Stimulated activated naive CD4-positive, alpha-beta T cell (primary cell): ENCODE measurements at regions not wholly inside any gene's neighbourhood (a gene's known extent, or its start where the extent isn't known, plus 50 kb on each side); places are given as distances from the start of the nearest gene placed in this dataset.
A peak's percentile ranks its signal among the peaks of the same experiment; 100 is the strongest.

Experiments
- DNase-seq, 6 experiments: peaks; one replicate each; lab custom pipeline; 2025; lab: John Stamatoyannopoulos, UW

DNA sequence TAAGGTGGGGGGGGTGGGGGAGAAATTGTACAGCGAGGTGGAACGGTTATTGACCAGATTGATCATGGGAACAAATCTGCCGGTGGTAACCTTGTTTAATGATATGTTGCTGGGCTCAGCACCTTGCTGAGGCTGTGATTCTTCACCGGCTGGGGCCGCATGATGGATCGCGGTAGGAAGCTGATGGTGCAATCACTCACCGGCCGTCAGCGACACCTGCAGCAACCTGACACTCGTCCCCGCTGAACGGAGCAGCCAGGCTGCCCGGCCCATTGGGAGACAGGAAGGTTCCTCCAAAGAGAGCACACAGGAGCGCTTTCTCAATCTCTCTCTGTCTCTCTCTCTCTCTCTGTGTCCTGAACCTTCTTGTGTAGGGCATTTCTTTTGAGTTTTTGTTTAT lies 128.5 kb upstream of the RRP15 start:
- no peak for DNase-seq

GRCh38 chr1:218163371-218163770 lies 121.7 kb upstream of the RRP15 start:
- no peak for DNase-seq

GRCh38 chr1:218164111-218164929 lies 120.8 kb upstream of the RRP15 start:
- peak in 1 of 6 experiments; percentile 11 for DNase-seq

DNA sequence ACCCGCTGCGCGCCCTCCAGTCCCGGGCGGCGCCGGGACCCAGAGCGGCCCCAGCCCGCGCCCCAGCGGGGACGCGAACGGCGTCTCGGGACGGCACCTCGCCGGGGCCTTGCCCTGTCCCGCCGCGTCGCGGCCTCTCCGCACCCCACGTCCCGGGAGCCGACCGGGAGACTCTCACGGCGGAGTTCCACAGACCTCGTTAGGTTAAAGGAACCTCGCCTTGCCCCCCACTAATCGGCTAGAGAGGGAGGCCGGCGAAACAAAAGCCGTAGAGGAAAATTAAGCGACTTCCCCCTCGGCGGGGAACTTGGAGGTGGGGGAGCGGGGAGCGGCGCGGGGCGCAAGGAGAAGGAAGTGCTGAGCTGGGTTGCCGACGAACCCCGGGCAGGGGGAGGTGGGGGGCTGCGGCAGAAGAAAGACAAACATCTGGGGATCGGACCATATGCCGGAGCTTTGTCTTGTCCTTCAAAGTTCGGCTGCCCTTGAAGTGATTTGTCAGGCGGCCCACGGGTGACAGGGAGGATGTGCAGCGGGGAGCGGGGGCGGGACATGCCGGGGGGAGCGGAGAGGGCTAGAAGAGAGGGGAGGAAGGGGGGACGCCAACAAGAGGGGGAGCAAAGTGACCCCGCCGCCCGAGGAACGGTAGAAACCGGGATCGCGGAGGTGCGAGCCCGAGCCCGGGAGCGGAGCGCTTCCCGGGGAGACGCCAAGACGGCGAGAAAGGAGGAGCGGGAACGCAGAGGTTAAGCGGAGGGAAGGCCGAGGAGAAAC lies 120.0 kb upstream of the RRP15 start:
- no peak for DNase-seq

GRCh38 chr1:218165701-218166114 lies 119.4 kb upstream of the RRP15 start:
- DNase-seq: no peak

DNA sequence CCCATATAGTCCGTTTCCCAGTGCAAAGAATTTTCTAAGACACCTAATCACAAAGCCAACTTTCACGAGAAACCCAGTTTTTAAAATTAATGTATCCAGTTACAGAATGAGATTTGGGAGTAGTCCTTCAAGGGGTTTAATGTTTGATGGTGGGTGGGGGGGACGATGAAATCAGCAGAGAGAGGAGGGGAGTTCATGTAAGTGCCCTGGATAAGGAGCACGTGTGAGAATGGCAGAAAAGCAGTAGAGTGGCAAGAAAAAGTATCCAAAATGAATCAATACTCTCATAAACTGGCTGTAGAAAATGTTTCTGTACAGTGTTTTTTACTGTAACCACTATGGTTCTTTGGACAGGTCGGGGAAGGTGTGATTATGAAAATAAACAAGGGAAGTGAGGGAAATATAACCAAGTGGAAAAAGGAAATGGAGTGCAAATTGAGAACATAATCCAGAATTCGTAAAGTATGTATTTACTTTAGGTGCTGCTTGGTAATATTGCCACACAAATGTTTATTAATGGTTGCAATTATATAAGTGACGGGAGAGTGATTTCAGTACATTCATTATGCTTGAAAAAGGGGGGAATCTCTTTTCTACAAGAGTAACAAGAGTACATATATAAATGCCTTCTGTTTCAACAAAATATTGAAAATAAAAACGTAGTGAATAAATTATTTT lies 118.7 kb upstream of the RRP15 start:
- no peak for DNase-seq

DNA sequence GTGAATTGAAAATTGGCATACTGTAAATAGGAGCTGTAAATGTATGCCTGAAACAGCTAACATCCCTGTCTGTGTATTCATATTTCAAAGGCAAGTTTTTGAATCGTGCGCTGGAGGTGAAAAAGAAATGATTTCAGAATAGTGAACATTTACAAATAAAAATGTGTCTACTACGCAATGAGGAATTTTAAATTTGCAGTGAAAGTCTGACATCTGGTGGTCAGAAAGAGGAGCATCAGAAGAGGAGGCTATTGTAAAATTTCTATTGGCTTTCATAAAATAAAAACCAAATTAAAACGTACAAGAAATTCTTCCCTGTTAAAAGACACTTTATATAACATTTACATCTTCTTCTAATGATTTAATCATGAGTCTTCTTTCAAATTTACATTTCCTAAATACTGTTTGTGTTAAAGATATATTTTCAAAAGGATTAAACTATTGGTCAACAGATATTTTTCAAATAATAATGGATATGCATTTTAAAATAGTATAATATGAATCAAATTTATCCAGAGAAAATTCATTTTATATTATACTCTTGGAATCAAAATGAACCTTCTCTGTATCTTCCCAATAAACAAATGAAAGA lies 113.7 kb upstream of the RRP15 start:
- DNase-seq: no peak

- no peak for DNase-seq
Measured at GRCh38 chr1:218182455-218182854, 102.6 kb upstream of the RRP15 start.

- DNase-seq: no peak
Measured at GRCh38 chr1:218200979-218201378, 84.1 kb upstream of the RRP15 start.

DNA sequence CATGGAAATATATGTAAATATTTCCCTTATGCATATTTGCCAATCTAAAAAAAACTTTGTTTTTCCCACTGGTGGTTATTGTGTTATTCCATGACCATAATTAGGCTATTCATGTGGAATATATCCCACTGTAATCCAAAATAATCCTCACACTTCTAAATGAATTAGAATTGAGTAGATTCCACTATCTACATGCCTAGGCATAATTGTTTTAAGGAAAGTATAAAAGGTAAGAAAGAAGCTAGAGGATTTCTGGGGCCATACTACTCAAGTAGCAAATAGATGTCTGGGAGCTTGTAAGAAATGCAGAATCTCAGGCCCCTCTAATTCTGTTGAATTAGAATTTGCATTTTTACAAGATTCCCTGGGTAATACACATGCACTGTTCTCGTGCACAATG lies 83.5 kb upstream of the RRP15 start:
- DNase-seq: no peak

- DNase-seq: no peak
Measured at GRCh38 chr1:218205721-218206120, 79.4 kb upstream of the RRP15 start.

DNA sequence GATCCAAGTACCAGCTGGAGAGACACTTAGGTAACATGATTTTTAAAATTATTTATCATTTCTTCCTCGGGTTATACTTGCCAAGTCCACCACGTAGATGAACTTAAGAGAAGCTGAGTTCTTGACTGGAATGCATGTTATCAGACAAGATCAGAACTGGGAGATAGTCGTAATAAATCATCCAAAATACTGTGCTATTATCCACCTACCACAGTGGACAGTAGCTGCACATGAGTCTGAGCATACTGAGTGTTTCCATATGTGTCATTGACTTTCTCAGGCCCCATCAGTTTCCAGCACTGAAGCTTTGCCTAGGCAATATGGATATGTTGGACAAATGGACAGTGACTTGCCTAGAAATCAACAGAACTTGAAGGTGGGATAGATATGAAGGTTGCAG lies 77.9 kb upstream of the RRP15 start:
- DNase-seq: no peak

- DNase-seq: no peak
Measured at GRCh38 chr1:218209351-218209861, 75.7 kb upstream of the RRP15 start.

DNA sequence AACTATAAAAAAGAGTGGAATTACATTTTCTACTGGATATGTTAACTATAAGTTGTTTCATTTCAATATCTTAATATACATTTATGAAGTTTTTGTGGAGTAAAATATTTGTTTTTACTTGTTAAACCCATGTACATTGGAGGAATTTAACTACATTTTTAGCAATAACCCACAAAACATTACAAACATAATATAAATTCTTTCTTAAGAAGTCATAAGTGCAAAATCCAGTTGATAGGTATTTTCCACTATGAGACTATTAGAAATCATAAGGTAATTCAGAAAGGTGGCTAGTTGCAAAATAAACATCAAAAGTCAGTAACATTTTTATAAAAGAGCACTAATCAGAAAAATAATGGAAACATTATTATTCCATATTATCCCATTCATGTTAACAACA lies 73.9 kb upstream of the RRP15 start:
- DNase-seq: no peak

DNA sequence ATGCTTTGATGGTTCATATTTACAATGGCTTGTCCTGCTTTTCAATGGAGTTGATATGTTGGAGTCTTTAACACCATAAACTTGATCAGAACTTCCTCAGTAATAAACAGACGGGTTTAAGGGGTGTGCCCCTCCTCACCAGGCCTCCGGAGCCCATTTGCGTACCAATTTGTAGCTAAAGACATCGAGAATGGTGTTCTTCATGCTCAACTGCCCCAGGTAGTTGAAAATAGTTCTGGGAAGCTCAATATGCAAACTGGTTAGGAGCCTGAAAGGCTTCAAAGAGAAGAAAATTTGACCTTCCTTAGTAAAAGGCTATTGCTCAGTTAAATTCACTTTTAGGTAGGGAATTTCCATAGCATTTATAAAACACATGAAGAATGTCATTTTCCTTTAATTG lies 68.1 kb upstream of the RRP15 start:
- no peak for DNase-seq

GRCh38 chr1:218219460-218219859 lies 65.6 kb upstream of the RRP15 start:
- DNase-seq: no peak

DNA sequence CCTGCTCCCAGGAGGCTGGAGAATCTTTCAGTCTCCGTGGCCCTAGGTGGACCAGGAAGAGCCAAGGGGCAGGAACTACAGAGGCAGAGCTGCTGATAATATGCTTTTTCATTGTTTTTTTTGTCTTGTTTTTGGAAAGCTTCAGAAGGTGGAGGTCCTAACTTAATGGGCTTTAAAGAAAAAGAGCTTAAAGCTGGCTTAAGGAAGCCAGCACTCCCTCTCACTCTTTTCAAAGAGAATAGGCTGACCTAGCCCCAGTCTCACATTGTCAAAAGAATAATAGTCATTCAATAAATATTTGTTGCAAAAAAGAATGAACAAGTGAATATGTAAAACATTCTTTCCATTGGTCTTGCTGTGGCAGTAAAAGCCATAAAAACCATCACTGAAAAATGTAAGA lies 61.0 kb upstream of the RRP15 start:
- DNase-seq: no peak

DNA sequence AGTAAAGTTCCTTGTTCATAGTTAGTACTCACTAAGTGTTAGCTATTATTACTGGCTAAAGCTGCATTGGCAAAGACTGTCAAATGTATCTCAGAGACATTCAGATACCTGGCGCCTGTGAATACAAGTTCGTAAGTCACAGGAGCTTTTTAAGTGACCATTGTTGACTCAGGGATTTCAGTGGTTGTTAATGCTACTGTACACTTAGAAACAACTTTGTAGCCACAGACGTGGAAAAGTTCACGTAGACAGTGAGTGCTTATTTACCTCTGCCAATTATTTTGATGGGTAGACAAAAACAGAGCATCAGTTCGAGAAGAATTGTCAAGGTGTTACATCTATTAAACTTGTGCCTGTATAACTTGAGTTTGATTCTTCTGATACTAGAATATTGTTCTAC lies 59.1 kb upstream of the RRP15 start:
- DNase-seq: no peak
